T-cell (primary cell): ENCODE measurements at regions not wholly inside any gene's neighbourhood (a gene's known extent, or its start where the extent isn't known, plus 50 kb on each side); places are given as distances from the start of the nearest gene placed in this dataset.

Experiments used
- ATAC-seq, 4 experiments: fragments of 200-7000 bp in 3 of 4; fragments of 150-1000 bp in 1 of 4; cut with Tn5 transposase; replicated peaks in 1 of 4; 1 replicate in 3 of 4; 2 replicates in 1 of 4; pipeline ENCODE4 v1.10.0; 2021; ENCODE audit warnings: moderate library complexity in 3 of 4, mild to moderate bottlenecking in 2 of 4, moderate number of reproducible peaks in 1 of 4
- CTCF ChIA-PET, 2 donors: fragments of 300-600 bp; sonication (Branson Sonifier 250); formaldehyde crosslinking; loops; one replicate each; lab custom pipeline; 2022; ENCODE audit warnings: antibody characterized with exemption in 2 of 2; lab: Charles Lee
- POLR2A ChIA-PET, 2 donors: fragments of 300-600 bp; sonication (Branson Sonifier 250); formaldehyde crosslinking; loops; one replicate each; lab custom pipeline; 2022; ENCODE audit warnings: antibody characterized with exemption in 2 of 2; lab: Charles Lee
- DNase-seq, 35 experiments: peaks; one replicate each; pipeline versions ENCODE4 v3.0.0 to v3.0.0-alpha.2; 2013 to 2023
- H3K27ac ChIP-seq: one replicate; pipeline ENCODE4 v1.5.1; 2013; ENCODE audit warnings: low read length
- H3K27me3 ChIP-seq, 2 experiments: replicated peaks in 1 of 2; 1 replicate in 1 of 2; 2 replicates in 1 of 2; pipeline versions ENCODE4 v1.6.1 to v1.7.0; 2013; ENCODE audit warnings: low read length in 1 of 2, mixed read lengths in 1 of 2; ENCODE audit not compliant: control insufficient read depth in 2 of 2, insufficient read depth in 2 of 2; ENCODE audit errors: extremely low read depth in 1 of 2
- H3K36me3 ChIP-seq, 2 donors: 1 replicate in 1 of 2; 2 replicates in 1 of 2; pipeline versions ENCODE4 v1.6.1 to v1.7.0; 2013; ENCODE audit warnings: low read length in 1 of 2; ENCODE audit not compliant: control insufficient read depth in 2 of 2, insufficient read depth in 1 of 2; ENCODE audit errors: extremely low read depth in 1 of 2
- H3K4me1 ChIP-seq, 2 experiments: 1 replicate in 1 of 2; 2 replicates in 1 of 2; pipeline versions ENCODE4 v1.6.1 to v1.7.0; 2013; ENCODE audit warnings: low read length in 2 of 2, mixed read lengths in 1 of 2; ENCODE audit not compliant: insufficient read depth in 2 of 2, control insufficient read depth in 1 of 2; ENCODE audit errors: extremely low read depth in 1 of 2
- H3K4me3 ChIP-seq, 2 donors: 1 replicate in 1 of 2; 2 replicates in 1 of 2; pipeline versions ENCODE4 v1.5.1 to v1.7.0; 2013; ENCODE audit warnings: mild to moderate bottlenecking in 2 of 2, low read length in 1 of 2, moderate library complexity in 1 of 2; ENCODE audit not compliant: control insufficient read depth in 1 of 2; ENCODE audit errors: extremely low read depth in 1 of 2
- H3K9me3 ChIP-seq: 2 replicates; pipeline ENCODE4 v1.7.0; 2013
- H3K27ac Mint-ChIP-seq, 2 donors: one replicate each; pipeline ENCODE4 v1.8.0; 2020 to 2021; ENCODE audit warnings: mild to moderate bottlenecking in 2 of 2, mixed read lengths in 2 of 2
- H3K27me3 Mint-ChIP-seq, 2 donors: one replicate each; pipeline ENCODE4 v1.8.0; 2021 to 2022; ENCODE audit warnings: mixed read lengths in 2 of 2
- H3K36me3 Mint-ChIP-seq: one replicate; pipeline ENCODE4 v1.8.0; 2021; ENCODE audit warnings: mixed read lengths
- H3K4me1 Mint-ChIP-seq, 3 donors: one replicate each; pipeline ENCODE4 v1.8.0; 2020 to 2022; ENCODE audit warnings: mixed read lengths in 3 of 3, mild to moderate bottlenecking in 1 of 3
- H3K4me3 Mint-ChIP-seq, 3 donors: one replicate each; pipeline ENCODE4 v1.8.0; 2020 to 2022; ENCODE audit warnings: mild to moderate bottlenecking in 3 of 3, mixed read lengths in 3 of 3, moderate library complexity in 3 of 3
- H3K9me3 Mint-ChIP-seq, 3 donors: one replicate each; pipeline ENCODE4 v1.8.0; 2020 to 2022; ENCODE audit warnings: mixed read lengths in 3 of 3
- WGBS: methylation state at CpG from one replicate; pipeline ENCODE4 v1.1.5; 2013; ENCODE audit warnings: missing lambda C conversion rate; ENCODE audit not compliant: insufficient coverage; 5-methylcytosine and 5-hydroxymethylcytosine counted together

DNA sequence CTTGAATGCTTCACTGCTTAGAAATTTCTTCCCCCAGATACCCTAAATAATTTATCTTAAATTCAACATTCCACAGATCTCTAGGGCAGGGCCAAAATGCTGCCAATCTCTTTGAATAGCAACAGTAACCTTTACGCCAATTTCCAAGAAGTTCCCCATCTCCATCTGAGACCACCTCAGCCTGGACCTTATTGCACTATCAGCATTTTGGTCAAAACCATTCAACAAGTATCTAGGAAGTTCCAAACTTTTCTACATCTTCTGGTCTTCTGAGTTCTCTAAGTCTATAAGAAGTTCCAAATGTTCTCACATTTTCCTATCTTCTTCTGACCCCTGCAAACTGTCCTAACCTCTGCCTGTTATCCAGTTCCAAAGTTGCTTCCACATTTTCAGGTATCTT is 1306.9 kb upstream of the SORCS1 start:
- CTCF ChIA-PET: no interaction called here

DNA sequence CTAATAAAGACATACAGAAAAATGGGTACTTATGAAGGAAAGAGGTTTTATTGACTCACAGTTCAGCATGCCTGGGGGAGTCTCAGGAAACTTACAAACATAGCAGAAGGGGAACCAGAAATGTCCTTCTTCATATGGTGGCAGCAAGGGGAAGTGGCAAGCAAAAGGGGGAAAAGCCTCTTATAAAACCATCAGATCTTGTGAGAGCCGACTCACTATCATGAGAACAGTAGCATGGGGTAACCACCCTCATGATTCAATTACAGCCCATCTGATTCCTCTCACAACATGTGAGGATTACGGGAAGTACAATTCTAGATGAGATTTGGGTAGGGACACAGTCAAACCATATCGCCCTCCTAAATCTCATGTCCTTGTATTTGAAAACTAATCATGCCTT is 1305.4 kb upstream of the SORCS1 start:
- Histone ChIP-seq H3K27ac (no peak overlapping the region), H3K36me3 (no peaks in the 10 kb centered on the region), H3K9me3 (no peaks in the 10 kb centered on the region), H3K4me1 (no peaks in the 10 kb centered on the region), H3K4me3 (no peak overlapping the region), H3K27me3 (peaks cover 0 to 5% of the 10 kb centered on the region in 2 experiments)
- Mint-ChIP-seq H3K36me3 (no peaks in the 10 kb centered on the region), H3K27me3 (peaks cover 7 to 11% of the 10 kb centered on the region in 2 donors), H3K4me3 (no peak overlapping the region), H3K9me3 (peaks cover 4 to 15% (median 11%) of the 10 kb centered on the region in 3 donors), H3K4me1 (no peaks in the 10 kb centered on the region), H3K27ac (no peak overlapping the region)
- POLR2A ChIA-PET: no interaction called here
- no peak for DNase-seq
- CTCF ChIA-PET: no interaction called here
- no peak for ATAC-seq
- WGBS: 43% methylated on average over 1 of the region's 3 CpGs

More for the DNA sequence above, 1306.9 kb upstream of the SORCS1 start:
- DNase-seq (no peak), ATAC-seq (no peak)
- no peaks in the 10 kb centered on the region for H3K4me1 ChIP-seq
- H3K4me3 Mint-ChIP-seq: no peak overlapping the region
- no peaks in the 10 kb centered on the region for H3K4me1 Mint-ChIP-seq
- H3K9me3 ChIP-seq: no peaks in the 10 kb centered on the region
- H3K36me3 Mint-ChIP-seq: no peaks in the 10 kb centered on the region
- H3K27me3 ChIP-seq: no peaks in the 10 kb centered on the region
- H3K9me3 Mint-ChIP-seq: peaks cover 9 to 22% (median 21%) of the 10 kb centered on the region in 3 donors
- H3K27ac Mint-ChIP-seq: no peak overlapping the region
- POLR2A ChIA-PET: interaction anchor here in 1 of 2 donors (1.0 kb wide), 1 partner anchor 88 kb away, joined by 3 read pairs; no protein-coding TSS in a partner anchor
- WGBS: 100% methylated on average over 1 of the region's 1 CpG
- no peaks in the 10 kb centered on the region for H3K36me3 ChIP-seq
- no peak overlapping the region for H3K27ac ChIP-seq
- H3K4me3 ChIP-seq: no peak overlapping the region
- H3K27me3 Mint-ChIP-seq: peaks cover 7 to 9% of the 10 kb centered on the region in 2 donors

DNA sequence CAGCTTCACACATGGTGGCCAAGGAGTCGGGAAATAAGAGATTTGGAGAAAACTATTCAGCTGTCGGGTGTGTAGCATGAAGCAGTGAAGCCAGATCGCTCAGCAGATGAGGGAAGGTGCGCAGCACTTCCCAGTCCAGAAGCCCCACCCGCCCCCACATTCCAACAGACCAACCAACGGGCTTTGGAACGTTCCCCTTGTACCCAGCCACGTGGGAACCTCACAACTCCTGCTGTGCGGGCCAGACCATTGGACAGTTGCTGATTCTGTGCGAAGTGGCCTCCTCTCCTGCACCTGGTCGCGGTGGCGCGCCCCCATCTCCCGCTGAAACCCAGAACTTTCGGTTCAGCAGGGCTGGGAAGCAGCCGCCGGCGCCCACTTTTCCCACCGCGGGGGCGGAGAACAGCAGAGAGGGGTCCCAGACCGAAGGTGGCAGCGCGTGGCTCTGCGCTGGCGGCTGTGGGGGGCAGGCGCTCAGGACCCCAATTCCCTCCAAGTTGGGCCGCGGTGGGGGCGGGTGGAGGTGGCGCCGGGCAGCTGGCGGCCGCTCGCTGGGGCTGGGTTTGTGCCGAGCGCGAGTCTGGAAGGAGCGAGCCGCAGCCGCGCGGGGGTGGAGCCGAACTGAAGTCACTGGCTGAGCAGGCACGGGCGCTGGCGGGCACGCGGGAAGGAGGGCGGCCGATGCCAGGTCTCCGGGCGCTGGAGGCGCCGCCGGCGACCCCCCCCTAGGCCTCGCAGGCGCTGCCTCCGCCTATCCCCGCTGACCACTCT is 1301.5 kb upstream of the SORCS1 start:
- Mint-ChIP-seq H3K27ac (no peak overlapping the region), H3K9me3 (peaks cover 7 to 11% (median 8%) of the 10 kb centered on the region in 3 donors), H3K27me3 (peaks cover 7 to 11% of the 10 kb centered on the region in 2 donors), H3K36me3 (no peaks in the 10 kb centered on the region), H3K4me3 (no peak overlapping the region), H3K4me1 (no peaks in the 10 kb centered on the region)
- ATAC-seq (no peak), DNase-seq (no peak)
- no peak overlapping the region for H3K27ac ChIP-seq
- CTCF ChIA-PET: no interaction called here
- no peaks in the 10 kb centered on the region for H3K4me1 ChIP-seq
- H3K27me3 ChIP-seq: peaks cover 0 to 5% of the 10 kb centered on the region in 2 experiments
- no peaks in the 10 kb centered on the region for H3K36me3 ChIP-seq
- POLR2A ChIA-PET: no interaction called here
- 12% methylated on average over 57 of the region's 62 CpGs for WGBS
- no peak overlapping the region for H3K4me3 ChIP-seq
- H3K9me3 ChIP-seq: no peaks in the 10 kb centered on the region

DNA sequence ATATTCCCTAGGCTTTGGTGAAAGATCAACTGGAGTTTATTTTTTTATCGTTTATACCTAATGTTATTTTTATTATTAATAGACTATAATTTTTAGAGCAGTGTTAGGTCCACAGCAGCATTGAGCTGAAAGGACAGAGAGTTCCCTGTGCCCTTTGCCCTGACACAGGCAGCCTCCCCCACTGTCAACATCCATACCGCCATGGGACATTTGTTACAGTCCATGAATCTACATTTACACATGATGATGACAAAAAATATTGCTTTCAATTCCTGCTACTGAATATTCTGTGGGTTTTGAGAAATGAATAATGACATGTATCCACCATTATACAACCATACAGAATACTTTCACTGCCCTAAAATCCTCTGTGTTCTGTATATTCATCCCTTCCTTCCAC is 1297.5 kb upstream of the SORCS1 start:
- H3K4me3 Mint-ChIP-seq: no peak overlapping the region
- ATAC-seq: no peak

DNA sequence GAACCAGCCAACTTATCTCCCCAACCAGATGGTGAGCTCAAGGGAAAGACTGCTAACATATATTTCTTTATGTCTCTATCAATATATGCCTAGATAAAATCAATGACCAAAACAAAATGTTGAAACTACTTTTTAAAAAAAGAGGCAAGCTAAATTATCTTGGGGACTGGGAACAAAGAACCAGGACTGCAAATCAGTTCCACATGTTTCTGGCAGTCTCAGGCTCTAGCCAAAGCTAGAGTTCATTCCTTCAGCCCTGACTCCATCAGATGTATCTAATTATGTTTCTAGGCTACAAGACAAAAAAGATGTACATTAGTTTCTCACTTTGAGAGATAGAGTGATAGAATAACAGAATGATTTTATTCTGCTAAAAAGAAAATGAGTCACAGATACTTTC is 1290.3 kb upstream of the SORCS1 start:
- no peaks in the 10 kb centered on the region for H3K9me3 ChIP-seq
- ATAC-seq (no peak), DNase-seq (no peak)
- H3K4me3 ChIP-seq: no peak overlapping the region
- Mint-ChIP-seq H3K4me3 (no peak overlapping the region), H3K4me1 (no peaks in the 10 kb centered on the region), H3K27me3 (no peaks in the 10 kb centered on the region), H3K27ac (no peak overlapping the region), H3K36me3 (no peaks in the 10 kb centered on the region), H3K9me3 (peaks cover 9 to 33% (median 11%) of the 10 kb centered on the region in 3 donors)
- no peak overlapping the region for H3K27ac ChIP-seq
- no peaks in the 10 kb centered on the region for H3K4me1 ChIP-seq
- ChIA-PET CTCF (interaction anchor here in 1 of 2 donors (0.9 kb wide), 1 partner anchor 15 kb away, joined by 3 read pairs; no protein-coding TSS in a partner anchor), POLR2A (no interaction called here)
- H3K36me3 ChIP-seq: no peaks in the 10 kb centered on the region
- H3K27me3 ChIP-seq: no peaks in the 10 kb centered on the region

More for the DNA sequence above, 1297.5 kb upstream of the SORCS1 start:
- Histone ChIP-seq H3K4me1 (no peaks in the 10 kb centered on the region), H3K9me3 (no peaks in the 10 kb centered on the region), H3K36me3 (no peaks in the 10 kb centered on the region), H3K27me3 (peaks cover 0 to 5% of the 10 kb centered on the region in 2 experiments), H3K27ac (no peak overlapping the region), H3K4me3 (no peak overlapping the region)
- no CpG with 5 or more reads among the region's 2 CpGs for WGBS
- Mint-ChIP-seq H3K27me3 (peaks cover 5 to 7% of the 10 kb centered on the region in 2 donors), H3K36me3 (no peaks in the 10 kb centered on the region), H3K4me1 (no peaks in the 10 kb centered on the region), H3K27ac (no peak overlapping the region), H3K9me3 (peaks cover 0 to 7% (median 6%) of the 10 kb centered on the region in 3 donors)
- ChIA-PET POLR2A (no interaction called here), CTCF (no interaction called here)
- no peak for DNase-seq

DNA sequence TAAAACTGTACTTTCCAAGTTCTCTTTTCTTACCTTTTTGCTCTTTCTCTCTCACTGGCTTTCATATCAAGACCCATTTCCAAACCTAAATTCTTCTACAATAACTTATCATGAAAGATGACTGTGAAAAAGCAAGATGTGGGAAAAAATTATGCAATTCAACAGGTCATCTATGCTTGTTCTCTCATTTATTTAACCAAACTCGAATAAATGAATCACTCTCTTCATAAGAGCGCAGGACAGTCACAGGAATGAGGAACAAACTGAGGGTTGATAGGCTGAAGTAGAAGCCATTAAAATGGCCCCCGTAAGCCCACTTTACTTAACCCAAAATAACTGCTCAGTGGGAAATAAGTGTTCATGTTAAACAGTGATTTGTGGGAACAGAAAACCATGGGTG is 1289.7 kb upstream of the SORCS1 start:
- no peaks in the 10 kb centered on the region for H3K36me3 Mint-ChIP-seq
- no peak overlapping the region for H3K27ac Mint-ChIP-seq
- no peaks in the 10 kb centered on the region for H3K9me3 ChIP-seq
- no peaks in the 10 kb centered on the region for H3K27me3 Mint-ChIP-seq
- no peak overlapping the region for H3K27ac ChIP-seq
- H3K27me3 ChIP-seq: no peaks in the 10 kb centered on the region
- H3K4me3 ChIP-seq: no peak overlapping the region
- CTCF ChIA-PET: no interaction called here
- DNase-seq: no peak
- no CpG with 5 or more reads among the region's 3 CpGs for WGBS
- no peak overlapping the region for H3K4me3 Mint-ChIP-seq
- no peaks in the 10 kb centered on the region for H3K4me1 ChIP-seq
- no peaks in the 10 kb centered on the region for H3K4me1 Mint-ChIP-seq
- no peaks in the 10 kb centered on the region for H3K36me3 ChIP-seq
- no peak for ATAC-seq
- POLR2A ChIA-PET: no interaction called here
- H3K9me3 Mint-ChIP-seq: peaks cover 9 to 37% (median 11%) of the 10 kb centered on the region in 3 donors
